ENCODE measurements at regions not wholly inside any gene's neighbourhood (a gene's known extent, or its start where the extent isn't known, plus 50 kb on each side); places are given as distances from the start of the nearest gene placed in this dataset.
A peak's percentile ranks its signal among the peaks of the same experiment; 100 is the strongest.

DNA sequence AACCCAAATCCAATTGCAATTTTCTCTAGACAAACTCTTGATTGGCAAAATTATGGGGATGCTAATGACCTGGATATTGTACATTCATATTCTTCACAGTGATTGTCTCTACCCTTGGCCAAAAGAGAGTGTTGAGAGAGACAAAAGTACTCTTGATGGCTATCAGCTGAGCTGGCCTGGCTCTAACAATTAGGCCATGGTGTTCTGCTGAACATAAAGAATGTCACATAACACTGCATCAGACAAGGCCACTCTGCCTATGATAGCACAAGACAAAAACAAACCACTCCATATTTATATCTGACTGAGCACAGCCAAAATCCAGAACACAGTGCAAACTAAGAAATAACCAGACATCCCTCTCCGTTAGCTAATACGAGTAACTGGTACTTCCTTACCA lies 101.7 kb downstream of the ADAMTS1 start:
- TF ChIP-seq GATA2 (IDR thresholded peaks at IDR 0.05; ENCODE audit: low read depth, low read length) = peak; percentile 78
- peak; percentile 63 for TF ChIP-seq GATA3 (IDR thresholded peaks at IDR 0.05; ENCODE audit: low read depth, low read length)
